Spinal cord (tissue), 9 donors: ENCODE measurements at regions not wholly inside any gene's neighbourhood (a gene's known extent, or its start where the extent isn't known, plus 50 kb on each side); places are given as distances from the start of the nearest gene placed in this dataset.
"Not testable (repeated sequence)": the region's sequence is repeated elsewhere in the genome, so short reads cannot be mapped to it uniquely, and the experiment has no call there.

Experiments used
- DNase-seq, 6 donors: peaks; one replicate each; pipeline versions ENCODE4 v3.0.0 to v3.0.0-alpha.2; 2013 to 2015; ENCODE audit warnings: low spot score in 6 of 6, low read depth in 4 of 6
- H3K27ac ChIP-seq: one replicate; pipeline ENCODE4 v1.5.1; 2013; ENCODE audit warnings: low read depth, low read length, control low read depth
- H3K27me3 ChIP-seq: one replicate; pipeline ENCODE4 v1.6.1; 2013; ENCODE audit warnings: low read length; ENCODE audit not compliant: control insufficient read depth, insufficient read depth
- H3K36me3 ChIP-seq: one replicate; pipeline ENCODE4 v1.6.1; 2013; ENCODE audit warnings: low read length; ENCODE audit not compliant: control insufficient read depth, insufficient read depth
- H3K4me1 ChIP-seq: one replicate; pipeline ENCODE4 v1.6.1; 2013; ENCODE audit warnings: low read length; ENCODE audit not compliant: control insufficient read depth, insufficient read depth
- H3K4me3 ChIP-seq: one replicate; pipeline ENCODE4 v1.5.1; 2013; ENCODE audit warnings: low read depth, low read length, control low read depth
- H3K9me3 ChIP-seq: one replicate; pipeline ENCODE4 v1.6.1; 2013; ENCODE audit warnings: low read length; ENCODE audit not compliant: control insufficient read depth, insufficient read depth
- WGBS: methylation state at CpG from one replicate; pipeline ENCODE4 v1.1.5; 2013; ENCODE audit warnings: missing lambda C conversion rate; ENCODE audit not compliant: insufficient coverage; 5-methylcytosine and 5-hydroxymethylcytosine counted together
- donor health status: healthy.

DNA sequence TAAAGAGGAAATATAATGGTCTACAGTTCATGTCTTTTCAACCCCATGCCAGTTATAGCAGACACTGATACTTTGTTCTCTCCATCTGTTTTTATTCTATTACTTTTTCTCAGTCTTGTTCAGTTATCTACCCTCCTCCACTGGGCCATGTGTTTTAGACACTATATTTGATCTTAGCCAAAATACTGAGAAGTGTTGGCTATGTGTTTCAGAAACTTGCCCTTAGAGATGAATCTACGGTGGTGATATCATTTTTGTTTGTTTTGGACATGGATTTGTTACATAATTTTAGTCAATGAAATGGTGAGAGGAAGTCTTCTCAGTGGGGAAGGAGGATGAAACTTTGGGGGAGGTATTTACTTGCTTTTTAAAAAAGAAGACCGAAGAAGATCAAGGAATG is 211.5 kb upstream of the DDX53 start:
- H3K36me3 ChIP-seq: no peaks in the 10 kb centered on the region
- H3K27ac ChIP-seq: no peak overlapping the region
- H3K27me3 ChIP-seq: no peaks in the 10 kb centered on the region
- DNase-seq: peak in 1 of 6 donors; percentile 1
- H3K4me3 ChIP-seq: no peak overlapping the region
- peaks cover 6% of the 10 kb centered on the region for H3K9me3 ChIP-seq
- WGBS: 54% methylated on average over 2 of the region's 2 CpGs
- H3K4me1 ChIP-seq: no peaks in the 10 kb centered on the region

DNA sequence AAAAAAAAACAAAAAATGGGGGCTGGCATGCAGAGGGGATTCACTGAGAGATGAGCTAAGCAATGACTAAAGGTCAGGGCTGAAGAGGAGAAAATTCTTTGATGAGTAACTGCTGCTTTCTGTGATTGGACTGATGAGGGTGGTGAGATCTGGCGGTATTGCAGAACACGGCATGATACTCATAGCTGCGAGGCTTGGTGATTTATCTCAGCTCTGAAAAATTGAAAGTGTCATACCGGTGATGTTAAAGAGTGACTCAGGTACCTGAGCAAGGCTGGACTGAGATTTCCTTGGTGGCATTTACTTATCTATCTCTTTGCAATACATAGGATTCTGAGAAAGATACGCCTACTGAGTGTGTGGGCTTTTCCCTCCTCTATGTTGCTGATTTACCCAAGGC is 204.1 kb upstream of the DDX53 start:
- DNase-seq: no peak
- H3K36me3 ChIP-seq: no peaks in the 10 kb centered on the region

DNA sequence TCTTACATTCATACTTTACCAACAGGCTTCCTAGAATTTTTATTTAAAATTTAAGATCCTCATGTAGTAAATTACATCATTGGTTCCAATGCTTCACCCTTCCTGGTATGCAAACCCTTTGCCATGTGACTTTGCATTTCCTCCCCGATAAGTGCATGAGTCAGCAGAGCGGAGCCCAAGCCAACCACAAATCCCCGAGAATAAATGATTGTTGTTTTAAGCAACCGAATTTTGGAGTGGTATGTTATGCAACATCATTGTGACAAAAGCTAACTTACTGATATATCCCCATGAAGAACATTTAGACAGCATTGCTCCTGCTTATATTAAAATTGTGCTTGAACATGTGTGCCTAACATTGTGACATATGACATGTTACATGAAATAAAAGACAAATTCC is 199.4 kb upstream of the DDX53 start:
- no CpG with 5 or more reads among the region's 4 CpGs for WGBS
- no peak for DNase-seq

More for the DNA sequence above, 204.1 kb upstream of the DDX53 start:
- 90% methylated on average over 2 of the region's 5 CpGs for WGBS
- H3K27ac ChIP-seq: no peak overlapping the region
- H3K27me3 ChIP-seq: no peaks in the 10 kb centered on the region
- H3K9me3 ChIP-seq: peaks cover 2% of the 10 kb centered on the region
- H3K4me3 ChIP-seq: no peak overlapping the region
- H3K4me1 ChIP-seq: no peaks in the 10 kb centered on the region

GRCh38 chrX:22800806-22801205 is 199.0 kb upstream of the DDX53 start:
- no peaks in the 10 kb centered on the region for H3K27me3 ChIP-seq
- H3K4me1 ChIP-seq: no peaks in the 10 kb centered on the region
- H3K27ac ChIP-seq: no peak overlapping the region
- no peak overlapping the region for H3K4me3 ChIP-seq
- no peak for DNase-seq
- H3K36me3 ChIP-seq: no peaks in the 10 kb centered on the region
- WGBS: no CpG with 5 or more reads among the region's 1 CpG
- no peaks in the 10 kb centered on the region for H3K9me3 ChIP-seq

More for the DNA sequence above, 199.4 kb upstream of the DDX53 start:
- Histone ChIP-seq H3K9me3 (no peaks in the 10 kb centered on the region), H3K4me3 (no peak overlapping the region), H3K36me3 (no peaks in the 10 kb centered on the region), H3K27ac (no peak overlapping the region), H3K4me1 (no peaks in the 10 kb centered on the region), H3K27me3 (no peaks in the 10 kb centered on the region)

DNA sequence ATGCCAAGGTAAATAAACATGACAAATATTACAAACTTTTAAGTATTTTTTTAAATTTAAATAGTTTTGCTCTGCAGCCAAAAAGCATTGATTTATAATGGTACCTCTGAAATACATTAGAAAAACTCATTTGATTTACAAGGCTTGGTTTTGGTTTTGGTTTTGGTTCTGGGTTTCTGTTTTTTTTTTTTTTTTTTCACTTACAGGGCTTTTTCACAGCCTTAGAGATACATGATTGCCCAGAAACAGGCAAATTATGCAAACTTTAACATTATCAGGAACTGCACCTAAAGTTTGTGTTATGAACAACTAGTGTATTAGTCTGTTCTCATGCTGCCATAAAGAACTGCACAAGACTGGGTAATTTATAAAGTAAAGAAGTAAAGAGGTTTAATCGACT is 196.4 kb upstream of the DDX53 start:
- Histone ChIP-seq H3K9me3 (no peaks in the 10 kb centered on the region), H3K4me3 (no peak overlapping the region), H3K36me3 (no peaks in the 10 kb centered on the region), H3K27ac (no peak overlapping the region), H3K27me3 (no peaks in the 10 kb centered on the region), H3K4me1 (no peaks in the 10 kb centered on the region)
- no peak for DNase-seq
- no CpG with 5 or more reads among the region's 1 CpG for WGBS

- H3K4me3 ChIP-seq: no peak overlapping the region
- no peaks in the 10 kb centered on the region for H3K4me1 ChIP-seq
- no peaks in the 10 kb centered on the region for H3K36me3 ChIP-seq
- no peaks in the 10 kb centered on the region for H3K27me3 ChIP-seq
- H3K9me3 ChIP-seq: no peaks in the 10 kb centered on the region
- no CpG with 5 or more reads among the region's 2 CpGs for WGBS
- no peak overlapping the region for H3K27ac ChIP-seq
- no peak for DNase-seq
Observed at GRCh38 chrX:22810876-22811275, 188.9 kb upstream of the DDX53 start.

- Histone ChIP-seq H3K4me3 (no peak overlapping the region), H3K27ac (no peak overlapping the region), H3K4me1 (no peaks in the 10 kb centered on the region), H3K36me3 (no peaks in the 10 kb centered on the region), H3K27me3 (no peaks in the 10 kb centered on the region), H3K9me3 (no peaks in the 10 kb centered on the region)
- DNase-seq: no peak
Observed at GRCh38 chrX:22818061-22818460, 181.7 kb upstream of the DDX53 start.

GRCh38 chrX:22855693-22856092 is 144.1 kb upstream of the DDX53 start:
- no peak for DNase-seq
- no peak overlapping the region for H3K27ac ChIP-seq
- H3K36me3 ChIP-seq: no peaks in the 10 kb centered on the region
- H3K27me3 ChIP-seq: no peaks in the 10 kb centered on the region
- H3K9me3 ChIP-seq: no peaks in the 10 kb centered on the region
- no peak overlapping the region for H3K4me3 ChIP-seq
- H3K4me1 ChIP-seq: no peaks in the 10 kb centered on the region

DNA sequence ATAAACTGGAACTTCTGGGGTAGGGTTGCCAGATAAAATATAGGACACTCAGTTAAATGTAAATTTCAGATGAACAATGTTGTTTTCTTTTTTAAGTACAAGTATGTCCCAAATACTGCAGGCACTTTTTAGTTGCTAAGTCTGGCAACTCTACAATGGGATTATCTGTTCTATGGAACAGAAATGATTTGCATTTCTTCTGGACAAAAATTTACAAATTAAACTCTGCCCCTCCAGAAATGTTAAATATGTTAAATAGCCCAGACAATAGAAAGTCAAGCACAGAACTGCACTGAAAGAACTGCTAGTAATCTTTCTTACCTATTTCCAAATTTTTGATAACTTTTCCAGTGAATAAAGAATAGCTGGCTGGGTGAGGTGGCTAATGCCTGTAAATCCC is 140.1 kb upstream of the DDX53 start:
- Histone ChIP-seq H3K36me3 (no peaks in the 10 kb centered on the region), H3K4me3 (no peak overlapping the region), H3K27ac (no peak overlapping the region), H3K9me3 (no peaks in the 10 kb centered on the region), H3K4me1 (no peaks in the 10 kb centered on the region), H3K27me3 (no peaks in the 10 kb centered on the region)
- no peak for DNase-seq

DNA sequence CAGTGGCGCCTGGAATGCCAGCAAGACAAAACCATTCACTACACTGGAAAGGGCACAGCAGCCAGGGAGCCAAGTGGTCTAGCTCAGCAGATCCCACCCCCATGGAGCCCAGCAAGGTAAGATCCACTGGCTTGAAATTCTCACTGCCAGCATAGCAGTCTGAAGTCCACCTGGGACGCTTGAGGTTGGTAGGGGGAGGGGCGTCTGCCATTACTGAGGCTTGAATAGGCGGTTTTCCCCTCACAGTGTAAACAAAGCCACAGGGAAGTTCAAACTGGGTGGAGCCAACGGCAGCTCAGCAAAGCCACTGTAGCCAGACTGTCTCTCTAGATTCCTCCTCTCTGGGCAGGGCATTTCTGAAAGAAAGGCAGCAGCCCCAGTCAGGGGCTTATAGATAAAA is 133.0 kb upstream of the DDX53 start:
- not testable (repeated sequence) for H3K27me3 ChIP-seq, H3K36me3 ChIP-seq, DNase-seq, H3K4me3 ChIP-seq, H3K27ac ChIP-seq, H3K4me1 ChIP-seq, H3K9me3 ChIP-seq
- WGBS: 70% methylated on average over 3 of the region's 5 CpGs

DNA sequence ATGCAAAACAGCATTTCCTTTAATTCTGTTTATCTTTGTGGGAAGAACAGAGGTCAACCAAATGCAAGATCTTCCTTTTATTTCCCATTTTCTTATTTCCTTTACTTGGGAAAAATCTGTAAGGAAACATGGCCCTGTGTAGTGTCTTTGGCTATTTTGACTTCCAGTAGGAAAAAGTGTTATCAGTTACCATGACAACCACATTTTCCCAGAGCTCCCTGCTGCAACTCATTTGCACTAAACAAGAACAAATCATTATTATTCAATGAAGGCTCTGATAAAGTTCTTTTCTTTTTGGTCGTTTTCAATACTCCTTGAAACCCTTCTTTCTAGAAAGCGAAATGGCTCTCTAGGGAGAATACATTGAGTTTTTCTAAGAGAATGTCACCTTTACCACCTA is 117.2 kb upstream of the DDX53 start:
- H3K36me3 ChIP-seq: no peaks in the 10 kb centered on the region
- H3K9me3 ChIP-seq: no peaks in the 10 kb centered on the region
- H3K4me1 ChIP-seq: no peaks in the 10 kb centered on the region
- WGBS: no CpG with 5 or more reads among the region's 2 CpGs
- no peaks in the 10 kb centered on the region for H3K27me3 ChIP-seq
- no peak overlapping the region for H3K4me3 ChIP-seq
- peak in 2 of 6 donors; percentile 6 to 32 for DNase-seq
- no peak overlapping the region for H3K27ac ChIP-seq
